Stimulated activated CD4-positive, alpha-beta T cell treated with anti-CD3 and anti-CD28 coated beads, TNF-alpha, amount 100 ng/mL, for 48 hours (primary cell): ENCODE measurements at regions not wholly inside any gene's neighbourhood (a gene's known extent, or its start where the extent isn't known, plus 50 kb on each side); places are given as distances from the start of the nearest gene placed in this dataset.
"Not testable (repeated sequence)": the region's sequence is repeated elsewhere in the genome, so short reads cannot be mapped to it uniquely, and the experiment has no call there.

Source experiments
- DNase-seq, 3 donors: peaks; one replicate each; pipeline ENCODE4 v3.0.0-alpha.2; 2020; ENCODE audit warnings: low read depth in 3 of 3

DNA sequence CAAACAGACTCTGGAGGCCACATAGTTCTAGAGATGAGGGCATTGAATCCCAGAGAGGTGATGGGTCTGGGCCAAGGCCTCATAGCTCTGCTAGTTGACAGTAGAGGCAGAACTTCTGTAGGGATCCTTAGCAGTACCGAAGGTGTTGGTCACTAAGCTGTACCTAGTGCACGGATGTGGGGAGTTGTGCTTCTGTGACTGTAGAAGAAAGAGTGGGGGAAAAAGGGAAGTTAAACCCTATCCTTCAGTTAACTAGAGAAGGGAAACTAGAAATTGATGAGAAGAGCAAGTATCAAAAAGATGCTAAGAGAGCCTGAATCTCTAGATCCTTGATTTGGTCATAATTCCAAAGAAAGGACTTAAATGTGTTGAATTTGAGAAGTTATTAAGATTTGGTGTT lies 186.7 kb downstream of the NFKBIZ start:
- DNase-seq = no peak

DNA sequence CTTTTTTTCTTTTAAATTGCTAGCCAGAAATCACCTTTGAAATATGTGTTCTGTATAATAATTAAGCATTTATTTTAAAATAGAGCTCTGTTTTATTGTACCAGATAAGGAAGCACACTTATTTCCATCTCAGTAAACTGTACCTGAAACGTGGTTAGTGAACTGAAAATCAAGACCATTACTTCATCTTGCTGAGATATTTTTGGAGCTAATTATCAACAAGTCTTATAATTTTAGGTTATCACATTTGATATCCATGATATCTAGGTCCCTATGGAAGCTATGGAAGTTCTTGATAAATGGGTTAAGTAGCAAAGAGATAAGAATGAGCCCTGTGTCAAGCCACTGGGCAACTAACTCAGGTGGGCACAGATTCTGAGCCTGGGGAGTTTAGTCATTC lies 187.2 kb downstream of the NFKBIZ start:
- no peak for DNase-seq

DNA sequence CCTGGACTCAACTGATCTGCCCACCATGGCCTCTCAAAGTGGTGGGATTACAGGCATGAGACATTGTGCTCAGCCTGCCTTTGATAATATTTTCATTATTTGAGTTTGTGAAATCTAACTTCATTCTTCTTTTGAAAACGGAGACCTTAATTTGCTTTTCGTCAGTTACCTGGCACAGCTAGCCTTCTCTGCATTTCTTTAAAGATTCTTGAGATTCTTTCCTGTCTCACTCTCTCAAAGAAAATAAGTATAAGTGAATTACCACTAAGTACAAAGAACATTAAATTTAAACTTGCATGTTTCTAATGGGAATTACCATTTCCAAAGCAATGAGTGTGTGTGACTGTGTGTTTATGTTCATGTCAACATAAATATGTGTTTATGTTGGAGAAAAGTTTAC lies 187.9 kb downstream of the NFKBIZ start:
- DNase-seq = no peak

DNA sequence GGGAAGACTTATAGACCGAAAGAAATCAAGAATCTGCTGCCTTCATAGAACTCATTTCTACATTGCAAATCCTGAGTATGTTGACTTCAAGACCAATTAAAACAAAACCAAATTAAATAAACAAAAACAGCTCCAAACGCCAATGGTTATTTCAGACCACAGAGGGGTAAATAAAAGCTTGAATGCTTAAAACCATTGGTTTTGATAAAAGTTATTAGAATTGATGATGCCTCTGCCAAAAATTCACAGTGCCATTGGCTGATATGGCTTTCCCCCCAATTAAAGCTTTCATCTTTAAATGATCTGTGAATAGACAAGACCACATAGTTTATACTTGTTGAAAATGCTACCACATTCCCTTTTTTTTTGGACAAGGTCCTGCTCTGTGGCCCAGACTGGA lies 188.5 kb downstream of the NFKBIZ start:
- DNase-seq = no peak

- DNase-seq = no peak
Measured at GRCh38 chr3:102038477-102039142, 189.3 kb downstream of the NFKBIZ start.

GRCh38 chr3:102040144-102040543 lies 190.8 kb downstream of the NFKBIZ start:
- DNase-seq = not testable (repeated sequence)

DNA sequence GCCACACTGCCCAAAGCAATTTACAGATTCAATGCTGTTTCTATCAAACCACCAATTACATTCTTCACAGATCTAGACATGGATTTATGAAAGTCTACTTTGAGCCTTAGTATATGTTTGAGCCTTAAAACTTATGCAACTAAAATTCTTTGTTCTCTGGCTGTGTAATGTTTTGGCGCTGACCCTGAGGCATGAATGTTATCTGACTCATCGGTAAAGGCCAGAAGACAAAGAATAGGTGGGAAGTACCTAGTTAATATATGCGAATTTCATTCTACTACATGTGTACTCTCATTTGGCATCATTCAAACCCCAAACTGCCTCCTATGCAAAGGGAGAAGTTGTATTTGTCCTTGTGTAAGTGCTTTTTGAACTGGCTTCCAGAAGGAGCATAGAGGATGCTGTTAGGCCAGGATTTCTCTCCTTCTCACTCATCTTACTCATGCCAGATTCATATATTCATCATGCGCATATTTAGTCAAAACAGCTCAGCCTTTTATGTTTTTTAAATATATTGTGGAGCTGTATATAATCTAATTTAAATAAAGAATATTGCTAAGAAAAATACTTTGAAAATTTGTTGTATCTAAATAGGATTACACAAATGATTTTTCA lies 204.2 kb downstream of the NFKBIZ start:
- no peak for DNase-seq

GRCh38 chr3:102054543-102055080 lies 205.3 kb downstream of the NFKBIZ start:
- DNase-seq = no peak

- DNase-seq = no peak
Measured at GRCh38 chr3:102057781-102058421, 208.6 kb downstream of the NFKBIZ start.

- DNase-seq = no peak
Measured at GRCh38 chr3:102059145-102059943, 210.0 kb downstream of the NFKBIZ start.

GRCh38 chr3:102060814-102061213 lies 211.5 kb downstream of the NFKBIZ start:
- DNase-seq = no peak

DNA sequence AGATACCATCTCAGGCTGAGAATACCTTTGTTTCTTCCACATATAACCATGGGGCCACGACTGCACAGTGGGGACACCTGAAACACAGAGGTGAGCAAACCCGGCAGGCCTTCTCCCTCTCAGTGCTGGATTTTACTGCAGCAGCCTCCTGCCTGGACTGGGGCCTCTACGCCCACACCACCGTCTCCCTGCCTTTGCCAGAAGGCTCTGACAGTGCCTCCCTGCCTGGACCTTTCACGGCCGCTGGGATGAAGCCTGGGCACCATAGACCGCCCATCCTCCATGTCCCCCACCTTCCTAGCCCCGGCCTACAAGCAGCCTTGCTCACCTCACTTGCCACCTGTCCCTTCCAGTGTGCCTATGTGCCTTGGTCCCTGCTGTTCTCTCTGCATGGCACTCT lies 214.3 kb downstream of the NFKBIZ start:
- no peak for DNase-seq

- DNase-seq = no peak
Measured at GRCh38 chr3:102066470-102066869, 217.2 kb downstream of the NFKBIZ start.

- no peak for DNase-seq
Measured at GRCh38 chr3:102068327-102068726, 219.0 kb downstream of the NFKBIZ start.

GRCh38 chr3:102068736-102069135 lies 219.4 kb downstream of the NFKBIZ start:
- no peak for DNase-seq

GRCh38 chr3:102069211-102069662 lies 219.9 kb downstream of the NFKBIZ start:
- no peak for DNase-seq

DNA sequence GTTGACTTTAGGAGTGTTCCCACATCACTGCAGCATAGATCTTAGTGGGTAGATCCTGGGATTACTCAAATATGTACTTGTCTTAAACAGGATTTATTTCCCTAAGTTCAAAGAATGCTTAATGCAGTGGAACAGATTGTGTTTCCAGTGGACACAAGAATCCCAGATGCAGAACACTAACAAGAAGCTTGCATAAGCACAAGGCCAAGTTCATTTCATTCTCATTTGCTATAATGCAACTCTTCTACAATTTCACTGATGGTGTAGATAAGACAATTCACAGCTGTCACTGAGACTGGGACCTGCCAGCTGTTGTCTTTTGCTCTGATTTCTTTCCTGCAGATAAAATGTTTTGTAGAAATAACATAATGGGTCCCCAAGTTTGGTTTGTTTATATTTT lies 225.6 kb downstream of the NFKBIZ start:
- no peak for DNase-seq

- no peak for DNase-seq
Measured at GRCh38 chr3:102078401-102078800, 229.1 kb downstream of the NFKBIZ start.

DNA sequence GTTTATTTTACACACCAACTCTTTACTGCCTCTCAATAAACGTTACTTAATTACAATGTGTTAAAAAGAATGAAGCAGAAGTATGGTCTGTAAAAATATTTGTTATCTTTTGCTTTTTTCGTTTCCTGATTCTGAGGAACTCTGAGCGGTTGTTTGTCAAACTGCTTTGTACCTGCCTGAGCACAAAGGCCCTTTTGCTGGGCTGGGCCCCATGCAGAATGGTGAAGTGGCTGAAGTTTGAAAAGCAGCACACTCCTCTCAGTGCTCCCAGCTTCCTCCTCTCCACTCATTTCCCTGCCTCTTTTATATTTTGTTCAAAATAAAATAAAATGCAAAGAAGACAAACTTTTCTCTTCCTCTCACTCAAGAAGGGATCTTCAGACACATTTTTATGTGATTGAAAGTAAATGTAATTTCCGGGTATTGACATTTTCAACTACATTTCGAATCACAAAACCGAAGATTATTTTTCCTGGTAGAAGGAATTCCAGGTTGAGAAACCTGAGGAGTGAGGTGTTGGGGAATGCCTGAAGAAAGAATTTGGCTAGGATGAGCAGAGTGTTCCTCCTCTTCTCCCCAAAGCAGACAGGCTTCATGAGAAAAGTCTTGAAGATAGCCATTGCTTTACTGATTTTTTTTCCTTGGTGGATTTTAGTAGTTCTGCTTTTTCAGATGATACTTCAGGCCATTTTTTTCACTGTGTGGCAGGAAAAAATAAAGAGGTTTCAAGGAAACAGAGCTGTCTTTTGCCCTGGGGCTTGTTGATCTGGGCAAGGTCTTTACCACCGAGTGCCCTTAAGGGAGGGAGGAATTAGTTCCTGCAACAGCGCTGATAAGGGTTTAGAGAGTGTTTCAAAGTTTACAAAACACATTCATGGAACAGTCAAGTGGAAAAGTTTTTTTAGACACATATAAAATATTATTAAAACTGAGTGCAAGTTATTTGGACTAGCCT lies 229.8 kb downstream of the NFKBIZ start:
- DNase-seq = no peak

DNA sequence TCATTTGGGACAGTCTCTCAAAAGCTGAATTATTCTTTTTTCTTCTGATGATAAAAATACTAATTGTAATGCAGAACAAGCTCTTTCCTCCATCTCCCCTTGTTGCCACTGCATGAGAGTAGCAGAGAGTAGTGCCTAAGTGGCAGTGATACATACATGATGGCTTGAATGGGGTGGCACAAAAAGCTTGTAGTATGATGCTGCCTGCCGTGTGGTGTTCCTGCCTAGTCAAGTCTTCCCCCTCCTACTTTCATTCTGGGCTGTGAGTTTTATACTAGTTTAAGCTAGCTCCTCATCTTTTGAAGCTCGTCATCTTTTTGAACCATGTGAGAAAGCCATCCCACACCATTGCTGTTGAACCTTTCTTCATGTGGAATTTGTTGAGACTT lies 230.5 kb downstream of the NFKBIZ start:
- DNase-seq = no peak
